ENCODE measurements at regions not wholly inside any gene's neighbourhood (a gene's known extent, or its start where the extent isn't known, plus 50 kb on each side); places are given as distances from the start of the nearest gene placed in this dataset.

DNA sequence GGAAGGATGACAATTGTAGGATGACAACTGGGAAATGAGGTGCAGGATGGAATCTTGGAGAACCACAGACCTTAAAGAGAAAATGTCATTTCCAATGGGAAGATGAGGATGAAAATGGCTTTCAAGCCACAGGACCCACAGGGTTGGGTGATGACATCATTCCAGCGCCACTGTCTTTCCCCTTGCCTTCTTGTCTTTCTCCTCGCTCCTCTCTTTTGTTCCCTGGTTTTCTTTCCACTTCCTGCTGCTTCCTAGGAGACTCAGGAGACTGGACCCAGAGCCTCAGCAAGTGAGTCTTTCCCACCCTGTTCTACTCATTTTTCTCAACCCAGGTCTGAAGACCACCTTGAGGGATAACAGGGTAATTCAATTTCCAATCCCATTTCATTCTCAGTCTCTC, 548.8 kb downstream of the FGF9 start:
- DNase-seq (no peak), ATAC-seq (no peak)
- Mint-ChIP-seq H3K27ac (peak overlapping the region; percentile 24), H3K36me3 (ENCODE audit: low read depth) (no peaks in the 10 kb centered on the region), H3K4me1 (peaks cover 2% of the 10 kb centered on the region), H3K4me3 (no peak overlapping the region), H3K27me3 (no peaks in the 10 kb centered on the region)
- H3K9me3 ChIP-seq (ENCODE audit: control insufficient read depth, low read length, poor library complexity, severe bottlenecking), result no peaks in the 10 kb centered on the region

DNA sequence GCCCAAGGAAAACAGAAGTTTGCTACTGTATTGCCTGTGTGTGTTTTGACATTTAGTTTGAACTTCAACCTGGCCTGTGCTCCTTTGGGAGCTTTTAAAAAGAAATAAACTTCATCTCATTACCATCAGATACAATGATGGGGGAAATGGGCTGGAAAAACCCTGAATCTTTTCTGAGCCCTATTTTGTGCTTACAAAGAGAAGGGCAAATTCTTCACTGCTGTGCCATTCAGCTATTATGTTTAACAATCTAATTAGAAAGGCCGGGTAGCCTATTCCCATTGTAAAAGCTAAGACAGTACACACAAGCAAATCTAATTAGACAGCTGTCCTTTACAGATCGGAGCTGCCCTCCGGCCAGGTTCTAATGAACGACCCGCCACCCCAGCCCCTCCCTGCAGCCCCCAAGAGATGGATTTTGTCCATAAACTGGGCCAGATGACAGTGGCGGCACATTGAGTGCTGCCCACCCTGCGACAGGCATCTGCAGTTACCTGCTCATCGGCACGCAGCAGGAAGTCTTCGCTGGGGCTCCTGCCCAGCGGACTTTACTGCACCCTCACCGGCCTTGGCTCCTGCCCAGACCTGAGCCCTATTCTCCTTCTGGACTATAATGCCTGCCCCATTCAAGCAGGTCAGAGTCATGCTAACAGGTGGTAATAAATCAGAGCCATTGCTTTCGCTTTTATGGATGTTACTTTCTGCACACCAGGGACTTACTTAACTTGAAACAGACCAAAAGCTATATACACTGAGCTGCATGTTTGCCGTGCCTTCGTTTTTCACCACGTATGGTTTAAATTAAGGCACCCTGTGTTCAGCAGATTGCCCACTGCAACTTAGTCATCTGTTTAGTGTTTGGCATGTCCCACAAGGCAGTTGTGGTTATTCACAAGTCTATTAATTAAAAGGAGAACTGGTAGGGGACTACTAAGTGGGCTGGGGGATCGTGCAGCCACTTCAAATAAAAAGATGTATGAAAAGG, 549.6 kb downstream of the FGF9 start:
- ATAC-seq (no peak), DNase-seq (no peak)
- H3K27ac Mint-ChIP-seq, result no peak overlapping the region
- no peaks in the 10 kb centered on the region for H3K9me3 ChIP-seq (ENCODE audit: control insufficient read depth, low read length, poor library complexity, severe bottlenecking)
- no peaks in the 10 kb centered on the region for H3K27me3 Mint-ChIP-seq
- H3K4me1 Mint-ChIP-seq, result peaks cover 2% of the 10 kb centered on the region
- no peaks in the 10 kb centered on the region for H3K36me3 Mint-ChIP-seq (ENCODE audit: low read depth)
- H3K4me3 Mint-ChIP-seq, result no peak overlapping the region

DNA sequence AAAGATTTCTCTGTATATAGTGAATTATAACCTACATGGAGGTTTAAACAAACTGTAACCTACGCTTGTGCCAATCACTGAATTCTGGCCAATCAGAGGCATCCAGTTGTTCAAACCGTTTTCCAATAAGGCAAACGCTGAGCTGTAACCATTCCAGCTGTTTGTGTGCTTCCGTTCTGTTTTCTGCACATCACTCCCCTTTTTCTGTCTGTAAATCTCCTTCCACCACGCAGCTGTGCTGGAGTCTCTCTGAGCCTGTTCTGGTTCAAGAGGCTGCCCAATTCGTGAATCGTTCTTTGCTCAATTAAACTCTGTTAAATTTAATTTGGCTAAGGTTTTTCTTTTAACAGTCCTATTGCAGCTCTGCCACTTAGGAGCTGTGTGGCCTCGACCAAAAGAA, 552.5 kb downstream of the FGF9 start:
- Mint-ChIP-seq H3K4me1 (peaks cover 4% of the 10 kb centered on the region), H3K36me3 (ENCODE audit: low read depth) (peaks cover 2% of the 10 kb centered on the region), H3K4me3 (no peak overlapping the region), H3K27ac (no peak overlapping the region), H3K27me3 (no peaks in the 10 kb centered on the region)
- ATAC-seq, result no peak
- H3K9me3 ChIP-seq (ENCODE audit: control insufficient read depth, low read length, poor library complexity, severe bottlenecking), result no peaks in the 10 kb centered on the region
- DNase-seq, result no peak

DNA sequence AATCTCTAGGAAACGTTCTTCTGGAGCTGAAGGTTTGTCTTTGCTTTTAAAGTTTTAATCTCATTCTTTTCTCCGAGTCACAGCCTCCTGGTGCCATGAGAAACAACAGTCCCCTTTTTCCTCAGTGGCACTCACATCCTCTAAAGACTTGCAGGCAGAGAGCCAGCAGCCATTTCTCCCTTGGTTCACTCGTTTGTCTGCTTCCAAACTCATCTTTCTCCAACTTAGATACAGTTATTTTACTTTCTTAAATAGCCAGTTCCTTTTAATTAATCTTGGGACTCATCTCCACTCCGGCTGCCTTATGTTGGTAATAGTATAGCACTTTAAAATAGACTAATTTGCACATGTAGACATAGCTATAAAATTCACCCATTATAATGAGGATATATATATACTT, 555.2 kb downstream of the FGF9 start:
- no peak for DNase-seq
- no peaks in the 10 kb centered on the region for H3K9me3 ChIP-seq (ENCODE audit: control insufficient read depth, low read length, poor library complexity, severe bottlenecking)
- ATAC-seq, result no peak
- Mint-ChIP-seq H3K27me3 (no peaks in the 10 kb centered on the region), H3K36me3 (ENCODE audit: low read depth) (peaks cover 2% of the 10 kb centered on the region), H3K4me3 (no peak overlapping the region), H3K27ac (peak overlapping the region; percentile 5), H3K4me1 (peaks cover 4% of the 10 kb centered on the region)

DNA sequence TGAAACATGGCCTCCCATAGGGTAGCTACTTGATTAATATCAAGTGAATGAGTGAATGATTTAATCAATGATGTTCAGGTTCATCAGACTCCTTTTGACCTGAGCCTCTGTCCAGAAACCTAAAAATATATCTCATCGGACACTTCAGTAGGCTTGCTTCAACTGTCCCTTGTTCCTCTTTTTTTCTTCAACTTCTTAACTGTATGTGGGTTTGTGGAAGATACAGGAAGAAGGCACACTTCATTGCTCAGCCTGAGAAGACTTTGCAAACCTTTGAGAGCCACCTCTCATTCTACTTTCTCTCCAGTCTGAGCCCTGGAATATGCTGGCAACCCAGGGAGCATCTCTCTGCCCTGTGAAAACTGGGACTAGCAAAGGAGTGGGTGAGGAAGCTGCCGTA, 557.0 kb downstream of the FGF9 start:
- no peaks in the 10 kb centered on the region for H3K27me3 Mint-ChIP-seq
- H3K36me3 Mint-ChIP-seq (ENCODE audit: low read depth), result peaks cover 2% of the 10 kb centered on the region
- H3K4me3 Mint-ChIP-seq, result no peak overlapping the region
- no peak overlapping the region for H3K27ac Mint-ChIP-seq
- H3K9me3 ChIP-seq (ENCODE audit: control insufficient read depth, low read length, poor library complexity, severe bottlenecking), result no peaks in the 10 kb centered on the region
- DNase-seq (no peak), ATAC-seq (no peak)
- peaks cover 7% of the 10 kb centered on the region for H3K4me1 Mint-ChIP-seq

DNA sequence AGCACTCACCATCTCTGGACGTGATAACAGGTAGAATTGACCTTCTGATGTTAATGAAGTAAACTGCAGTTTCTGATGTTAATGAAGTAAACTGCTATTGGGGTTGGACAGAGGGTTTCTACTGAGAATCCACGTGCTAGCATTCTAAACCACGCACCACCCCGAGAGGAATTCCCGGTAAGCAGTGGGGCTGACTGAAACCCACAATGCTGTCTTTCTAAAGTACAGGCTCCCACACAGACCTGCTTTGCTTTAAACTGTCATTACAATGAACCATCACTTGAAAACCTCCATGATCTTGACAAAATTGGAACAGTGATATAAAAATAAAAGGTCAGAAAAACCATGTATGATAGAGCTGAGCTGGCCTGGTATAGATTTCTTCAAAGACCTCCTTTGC, 559.0 kb downstream of the FGF9 start:
- H3K27me3 Mint-ChIP-seq, result no peaks in the 10 kb centered on the region
- no peak overlapping the region for H3K4me3 Mint-ChIP-seq
- no peak for DNase-seq
- no peak overlapping the region for H3K27ac Mint-ChIP-seq
- ATAC-seq, result no peak
- H3K4me1 Mint-ChIP-seq, result peaks cover 9% of the 10 kb centered on the region
- H3K9me3 ChIP-seq (ENCODE audit: control insufficient read depth, low read length, poor library complexity, severe bottlenecking), result no peaks in the 10 kb centered on the region
- peaks cover 2% of the 10 kb centered on the region for H3K36me3 Mint-ChIP-seq (ENCODE audit: low read depth)

DNA sequence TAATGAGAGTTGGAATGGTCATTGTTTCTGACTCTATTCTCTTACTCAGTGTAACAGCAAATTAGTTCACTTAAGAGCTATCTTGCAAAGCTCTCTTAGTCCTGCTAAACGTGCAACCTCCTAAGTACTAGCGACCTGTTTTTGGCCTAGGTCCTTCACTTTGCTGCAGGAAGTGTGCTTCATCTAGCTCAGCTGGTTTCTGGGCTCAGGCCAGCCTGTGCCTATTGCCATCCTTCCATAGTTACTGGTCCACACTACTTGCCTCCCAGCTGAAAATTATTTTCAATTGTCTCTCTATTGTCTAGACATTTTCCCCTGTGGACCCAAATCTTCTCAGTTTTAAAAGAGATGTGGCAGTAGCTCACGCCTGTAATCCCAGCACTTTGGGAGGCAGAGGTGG, 561.3 kb downstream of the FGF9 start:
- H3K36me3 Mint-ChIP-seq (ENCODE audit: low read depth), result peaks cover 2% of the 10 kb centered on the region
- ATAC-seq, result no peak
- H3K9me3 ChIP-seq (ENCODE audit: control insufficient read depth, low read length, poor library complexity, severe bottlenecking), result no peaks in the 10 kb centered on the region

DNA sequence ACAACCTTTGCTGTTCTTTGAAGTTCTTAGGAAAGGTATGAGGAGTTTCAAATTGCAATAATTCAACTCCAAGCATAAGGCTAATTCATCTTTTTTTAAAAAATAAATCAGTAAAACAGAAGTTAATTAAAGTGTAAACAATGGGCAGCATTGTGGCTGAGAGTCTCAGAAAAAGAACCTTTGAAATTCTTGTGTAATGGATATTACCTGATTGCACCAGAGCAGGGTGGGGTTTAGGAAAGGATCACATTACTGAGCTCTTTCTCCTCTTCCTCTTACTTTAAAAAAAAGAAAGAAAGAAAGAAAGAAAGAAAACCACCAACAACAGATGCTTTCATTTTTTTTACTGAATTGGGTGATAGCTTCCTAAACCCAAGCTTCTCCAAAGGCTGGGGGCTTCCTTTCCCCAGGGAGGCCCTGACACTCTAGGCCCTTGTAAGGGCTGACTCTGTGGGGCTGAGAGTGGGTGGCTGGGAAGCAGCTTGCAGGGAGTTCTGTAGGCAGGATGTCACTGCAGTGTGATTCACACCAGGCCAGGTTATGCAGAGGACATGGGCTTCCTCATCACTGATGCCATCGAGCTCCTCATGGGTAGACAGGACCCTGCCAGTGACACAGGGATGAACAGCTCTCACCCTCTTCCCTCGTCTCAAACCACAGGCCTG, 564.5 kb downstream of the FGF9 start:
- peaks cover 14% of the 10 kb centered on the region for H3K4me1 Mint-ChIP-seq
- H3K36me3 Mint-ChIP-seq (ENCODE audit: low read depth), result no peaks in the 10 kb centered on the region
- no peak for DNase-seq
- H3K27ac Mint-ChIP-seq, result peak overlapping the region; percentile 30
- H3K9me3 ChIP-seq (ENCODE audit: control insufficient read depth, low read length, poor library complexity, severe bottlenecking), result no peaks in the 10 kb centered on the region
- ATAC-seq, result no peak
- H3K27me3 Mint-ChIP-seq, result peaks cover 4% of the 10 kb centered on the region
- H3K4me3 Mint-ChIP-seq, result no peak overlapping the region

More for the DNA sequence above, 561.3 kb downstream of the FGF9 start:
- Mint-ChIP-seq H3K27ac (no peak overlapping the region), H3K4me1 (peaks cover 15% of the 10 kb centered on the region), H3K4me3 (no peak overlapping the region), H3K27me3 (no peaks in the 10 kb centered on the region)
- no peak for DNase-seq

DNA sequence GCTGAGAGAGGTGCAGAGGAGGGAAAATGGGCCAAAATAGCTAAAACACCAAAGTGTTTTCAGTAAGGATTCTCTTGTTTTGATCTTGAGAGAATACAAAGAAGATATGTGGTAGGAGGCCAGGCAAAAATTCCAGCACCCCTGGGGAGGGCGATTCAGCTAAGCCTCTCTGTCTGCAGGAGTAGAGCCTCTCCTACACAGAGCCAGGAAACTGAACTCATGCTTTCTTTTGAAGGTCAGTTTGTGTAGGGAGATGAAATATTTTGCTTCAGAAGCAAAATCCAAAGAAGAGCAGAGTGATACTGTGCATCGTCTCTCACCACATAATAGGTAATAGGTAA, 565.0 kb downstream of the FGF9 start:
- Mint-ChIP-seq H3K36me3 (ENCODE audit: low read depth) (no peaks in the 10 kb centered on the region), H3K27me3 (peaks cover 4% of the 10 kb centered on the region), H3K4me3 (no peak overlapping the region), H3K4me1 (peaks cover 14% of the 10 kb centered on the region), H3K27ac (peak overlapping the region; percentile 30)
- no peaks in the 10 kb centered on the region for H3K9me3 ChIP-seq (ENCODE audit: control insufficient read depth, low read length, poor library complexity, severe bottlenecking)
- no peak for ATAC-seq
- no peak for DNase-seq

DNA sequence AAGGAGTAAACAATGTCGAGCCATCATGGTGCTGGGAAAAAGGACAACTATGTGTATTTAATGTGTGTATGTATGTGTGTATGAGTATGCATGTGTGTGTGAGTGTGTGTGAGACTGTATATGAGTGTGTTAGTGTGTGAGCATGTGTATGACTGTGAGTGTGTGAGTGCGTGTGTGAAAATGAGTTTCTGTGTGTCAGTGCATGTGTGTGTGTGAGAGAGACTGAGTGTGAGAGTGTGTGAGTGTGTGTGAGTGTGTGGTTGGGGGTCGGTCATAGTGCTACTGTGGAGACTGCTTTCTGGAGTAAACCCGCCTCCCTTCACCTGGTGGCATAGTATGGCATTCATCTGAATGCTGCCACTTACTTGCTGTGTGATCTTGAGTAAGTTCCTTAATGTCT, 567.4 kb downstream of the FGF9 start:
- peaks cover 4% of the 10 kb centered on the region for H3K27me3 Mint-ChIP-seq
- no peak overlapping the region for H3K27ac Mint-ChIP-seq
- DNase-seq (no peak), ATAC-seq (no peak)
- H3K4me1 Mint-ChIP-seq, result peaks cover 11% of the 10 kb centered on the region
- H3K4me3 Mint-ChIP-seq, result no peak overlapping the region
- no peaks in the 10 kb centered on the region for H3K9me3 ChIP-seq (ENCODE audit: control insufficient read depth, low read length, poor library complexity, severe bottlenecking)
- H3K36me3 Mint-ChIP-seq (ENCODE audit: low read depth), result no peaks in the 10 kb centered on the region

DNA sequence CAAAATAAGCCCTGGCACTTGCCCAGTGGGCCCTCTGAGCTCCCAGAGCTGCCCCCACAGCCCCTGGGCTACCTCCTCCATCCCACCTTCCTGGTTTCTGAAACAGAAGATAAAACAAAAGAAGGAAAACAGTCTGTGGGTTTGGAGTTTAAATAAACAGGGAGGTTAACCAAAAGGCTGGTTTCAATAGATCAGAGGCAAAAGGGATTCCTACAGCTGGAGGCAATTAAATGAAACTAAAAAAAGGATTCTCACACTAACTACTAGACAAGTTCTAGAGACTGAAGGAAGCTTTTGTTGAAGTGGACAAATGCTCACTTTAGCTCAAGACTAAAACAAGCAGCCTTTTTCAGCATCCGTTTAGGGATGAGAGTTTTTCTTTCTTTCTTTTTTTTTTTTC, 569.8 kb downstream of the FGF9 start:
- no peaks in the 10 kb centered on the region for H3K9me3 ChIP-seq (ENCODE audit: control insufficient read depth, low read length, poor library complexity, severe bottlenecking)

DNA sequence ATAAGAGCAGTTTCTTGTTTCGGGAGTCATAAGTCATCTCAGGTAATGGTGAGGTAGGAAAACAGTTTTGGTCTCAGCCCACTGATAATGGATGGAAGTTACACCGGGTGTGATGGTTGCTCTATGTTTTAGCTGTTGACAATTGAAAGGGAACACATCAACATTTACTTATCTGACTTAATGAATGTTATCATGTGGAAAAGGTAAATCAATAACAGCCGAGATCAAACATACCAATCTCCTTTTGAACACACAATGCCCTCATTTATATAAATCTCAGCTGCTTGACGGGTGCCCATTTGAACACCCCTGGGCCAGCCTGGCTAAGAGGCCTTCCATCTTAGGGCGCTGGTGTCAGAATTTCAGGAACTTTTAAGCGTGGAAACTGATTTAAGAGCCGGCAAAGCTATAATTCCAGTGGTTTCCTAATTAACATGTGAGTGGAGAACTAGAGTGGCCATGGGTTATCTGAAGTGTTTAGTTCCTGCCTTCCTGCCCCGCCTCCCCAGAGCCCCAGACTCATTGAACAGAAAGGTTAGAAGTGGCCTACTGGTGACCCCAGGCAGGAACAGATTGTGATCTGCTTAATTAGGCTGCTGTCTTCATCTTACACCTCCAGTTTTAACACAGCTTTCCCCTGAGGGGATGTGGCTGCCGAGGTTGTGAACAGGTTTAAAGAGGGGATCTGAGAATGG, 572.7 kb downstream of the FGF9 start:
- DNase-seq (no peak), ATAC-seq (no peak)
- no peak overlapping the region for H3K27ac Mint-ChIP-seq
- H3K27me3 Mint-ChIP-seq, result peaks cover 4% of the 10 kb centered on the region
- no peaks in the 10 kb centered on the region for H3K36me3 Mint-ChIP-seq (ENCODE audit: low read depth)
- H3K9me3 ChIP-seq (ENCODE audit: control insufficient read depth, low read length, poor library complexity, severe bottlenecking), result no peaks in the 10 kb centered on the region
- H3K4me1 Mint-ChIP-seq, result peaks cover 3% of the 10 kb centered on the region
- H3K4me3 Mint-ChIP-seq, result no peak overlapping the region

More for the DNA sequence above, 569.8 kb downstream of the FGF9 start:
- no peaks in the 10 kb centered on the region for H3K36me3 Mint-ChIP-seq (ENCODE audit: low read depth)
- H3K27me3 Mint-ChIP-seq, result peaks cover 4% of the 10 kb centered on the region
- no peak overlapping the region for H3K4me3 Mint-ChIP-seq
- DNase-seq (no peak), ATAC-seq (no peak)
- H3K27ac Mint-ChIP-seq, result no peak overlapping the region
- H3K4me1 Mint-ChIP-seq, result peaks cover 9% of the 10 kb centered on the region

DNA sequence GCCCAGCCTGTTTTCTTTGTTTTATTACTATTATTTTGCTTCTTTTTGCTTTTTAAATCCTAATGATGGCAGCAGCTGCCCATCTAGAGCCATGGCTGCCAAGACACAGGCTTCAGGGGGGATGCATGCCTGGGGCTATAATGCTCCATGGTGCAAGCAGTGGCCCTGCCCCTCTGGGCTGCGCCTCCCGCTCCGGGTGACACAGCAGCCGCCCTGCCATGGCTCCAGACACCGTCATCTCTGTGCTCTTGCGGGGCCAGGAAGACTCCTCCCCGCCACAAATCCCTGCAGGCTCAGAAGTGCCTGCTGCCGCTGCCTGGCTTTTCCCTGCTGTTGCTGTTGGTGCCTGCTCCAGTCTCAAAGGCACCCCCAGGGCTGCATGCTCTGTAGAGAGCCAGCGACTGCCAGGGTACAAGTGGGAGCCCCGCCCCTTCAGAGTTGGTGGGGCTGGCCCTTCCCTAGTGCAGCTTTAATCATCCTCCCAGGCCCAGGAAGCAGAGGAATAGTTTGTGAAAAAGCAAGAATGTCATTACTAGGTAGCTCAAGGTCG, 581.5 kb downstream of the FGF9 start:
- Mint-ChIP-seq H3K27ac (no peak overlapping the region), H3K4me1 (peaks cover 2% of the 10 kb centered on the region), H3K36me3 (ENCODE audit: low read depth) (no peaks in the 10 kb centered on the region), H3K27me3 (no peaks in the 10 kb centered on the region), H3K4me3 (no peak overlapping the region)
- H3K9me3 ChIP-seq (ENCODE audit: control insufficient read depth, low read length, poor library complexity, severe bottlenecking), result no peaks in the 10 kb centered on the region
- DNase-seq, result no peak
- ATAC-seq, result no peak
